Stomach smooth muscle (tissue), 2 donors: ENCODE measurements at regions not wholly inside any gene's neighbourhood (a gene's known extent, or its start where the extent isn't known, plus 50 kb on each side); places are given as distances from the start of the nearest gene placed in this dataset.

Experiments
- H3K27ac ChIP-seq: one replicate; pipeline ENCODE4 v1.7.0; 2013; ENCODE audit warnings: mild to moderate bottlenecking, low read length, inconsistent platforms
- H3K27me3 ChIP-seq, 2 donors: one replicate each; pipeline ENCODE4 v1.7.0; 2013; ENCODE audit warnings: low read length in 2 of 2; ENCODE audit not compliant: insufficient read depth in 2 of 2, control insufficient read depth in 1 of 2
- H3K36me3 ChIP-seq, 2 donors: one replicate each; pipeline ENCODE4 v1.7.0; 2013; ENCODE audit warnings: low read length in 2 of 2; ENCODE audit not compliant: control insufficient read depth in 2 of 2, insufficient read depth in 2 of 2
- H3K4me1 ChIP-seq: one replicate; pipeline ENCODE4 v1.7.0; 2013; ENCODE audit warnings: low read length; ENCODE audit not compliant: control insufficient read depth, insufficient read depth
- H3K4me3 ChIP-seq, 2 donors: one replicate each; pipeline ENCODE4 v1.7.0; 2013; ENCODE audit warnings: low read length in 2 of 2
- H3K9ac ChIP-seq, 2 donors: one replicate each; pipeline ENCODE4 v1.7.0; 2013; ENCODE audit warnings: low read length in 2 of 2, mild to moderate bottlenecking in 1 of 2
- H3K9me3 ChIP-seq, 2 donors: one replicate each; pipeline ENCODE4 v1.7.0; 2013; ENCODE audit warnings: low read length in 2 of 2; ENCODE audit not compliant: control insufficient read depth in 2 of 2
- donor health status: healthy.
- donor health status: Pancreatic carcinoma.

- Histone ChIP-seq H3K27ac (no peak overlapping the region), H3K36me3 (no peaks in the 10 kb centered on the region), H3K9ac (no peak overlapping the region), H3K4me3 (no peak overlapping the region), H3K9me3 (no peaks in the 10 kb centered on the region), H3K4me1 (no peaks in the 10 kb centered on the region), H3K27me3 (no peaks in the 10 kb centered on the region)
Observed at GRCh38 chr1:57506941-57507340, 83.1 kb upstream of the DAB1 start.

GRCh38 chr1:57503337-57503736, 79.5 kb upstream of the DAB1 start:
- Histone ChIP-seq H3K36me3 (no peaks in the 10 kb centered on the region), H3K9me3 (no peaks in the 10 kb centered on the region), H3K9ac (no peak overlapping the region), H3K27me3 (no peaks in the 10 kb centered on the region), H3K4me1 (no peaks in the 10 kb centered on the region), H3K27ac (no peak overlapping the region), H3K4me3 (no peak overlapping the region)

GRCh38 chr1:57500136-57500830, 76.4 kb upstream of the DAB1 start:
- H3K9ac ChIP-seq = no peak overlapping the region
- no peaks in the 10 kb centered on the region for H3K9me3 ChIP-seq
- H3K27ac ChIP-seq = no peak overlapping the region
- H3K4me3 ChIP-seq = no peak overlapping the region
- no peaks in the 10 kb centered on the region for H3K36me3 ChIP-seq
- no peaks in the 10 kb centered on the region for H3K27me3 ChIP-seq
- H3K4me1 ChIP-seq = no peaks in the 10 kb centered on the region

GRCh38 chr1:57494530-57495079, 70.7 kb upstream of the DAB1 start:
- no peaks in the 10 kb centered on the region for H3K4me1 ChIP-seq
- no peaks in the 10 kb centered on the region for H3K36me3 ChIP-seq
- no peaks in the 10 kb centered on the region for H3K9me3 ChIP-seq
- H3K27ac ChIP-seq = no peak overlapping the region
- H3K27me3 ChIP-seq = no peaks in the 10 kb centered on the region
- H3K4me3 ChIP-seq = no peak overlapping the region
- no peak overlapping the region for H3K9ac ChIP-seq

- no peak overlapping the region for H3K27ac ChIP-seq
- no peaks in the 10 kb centered on the region for H3K4me1 ChIP-seq
- no peak overlapping the region for H3K4me3 ChIP-seq
Observed at GRCh38 chr1:57492586-57493226, 68.8 kb upstream of the DAB1 start.

GRCh38 chr1:57489358-57490036, 65.6 kb upstream of the DAB1 start:
- Histone ChIP-seq H3K27me3 (no peaks in the 10 kb centered on the region), H3K4me3 (no peak overlapping the region), H3K9me3 (no peaks in the 10 kb centered on the region), H3K4me1 (no peaks in the 10 kb centered on the region), H3K9ac (no peak overlapping the region), H3K36me3 (no peaks in the 10 kb centered on the region), H3K27ac (no peak overlapping the region)

More at GRCh38 chr1:57492586-57493226, 68.8 kb upstream of the DAB1 start:
- Histone ChIP-seq H3K27me3 (no peaks in the 10 kb centered on the region), H3K9me3 (no peaks in the 10 kb centered on the region), H3K36me3 (no peaks in the 10 kb centered on the region), H3K9ac (no peak overlapping the region)

- H3K9me3 ChIP-seq = no peaks in the 10 kb centered on the region
- H3K36me3 ChIP-seq = no peaks in the 10 kb centered on the region
- no peak overlapping the region for H3K27ac ChIP-seq
- H3K9ac ChIP-seq = no peak overlapping the region
- no peaks in the 10 kb centered on the region for H3K27me3 ChIP-seq
- H3K4me3 ChIP-seq = no peak overlapping the region
- no peaks in the 10 kb centered on the region for H3K4me1 ChIP-seq
Observed at GRCh38 chr1:57485643-57486042, 61.8 kb upstream of the DAB1 start.

- no peak overlapping the region for H3K9ac ChIP-seq
- H3K4me1 ChIP-seq = no peaks in the 10 kb centered on the region
- no peak overlapping the region for H3K27ac ChIP-seq
- no peaks in the 10 kb centered on the region for H3K27me3 ChIP-seq
- no peaks in the 10 kb centered on the region for H3K9me3 ChIP-seq
- no peaks in the 10 kb centered on the region for H3K36me3 ChIP-seq
- no peak overlapping the region for H3K4me3 ChIP-seq
Observed at GRCh38 chr1:57483954-57484353, 60.1 kb upstream of the DAB1 start.

- Histone ChIP-seq H3K4me3 (no peak overlapping the region), H3K9ac (no peak overlapping the region), H3K36me3 (no peaks in the 10 kb centered on the region), H3K9me3 (no peaks in the 10 kb centered on the region), H3K4me1 (no peaks in the 10 kb centered on the region), H3K27me3 (no peaks in the 10 kb centered on the region), H3K27ac (no peak overlapping the region)
Observed at GRCh38 chr1:57479471-57479870, 55.6 kb upstream of the DAB1 start.

- H3K4me3 ChIP-seq = no peak overlapping the region
- no peak overlapping the region for H3K9ac ChIP-seq
- no peaks in the 10 kb centered on the region for H3K27me3 ChIP-seq
- no peaks in the 10 kb centered on the region for H3K36me3 ChIP-seq
- no peak overlapping the region for H3K27ac ChIP-seq
- H3K4me1 ChIP-seq = no peaks in the 10 kb centered on the region
- no peaks in the 10 kb centered on the region for H3K9me3 ChIP-seq
Observed at GRCh38 chr1:57475366-57475765, 51.5 kb upstream of the DAB1 start.
